ENCODE measurements at regions not wholly inside any gene's neighbourhood (a gene's known extent, or its start where the extent isn't known, plus 50 kb on each side); places are given as distances from the start of the nearest gene placed in this dataset.
"Not testable (repeated sequence)": the region's sequence is repeated elsewhere in the genome, so short reads cannot be mapped to it uniquely, and the experiment has no call there.

- DNase-seq (ENCODE audit: low read depth, low spot score) = no peak
Observed at GRCh38 chr10:131820626-131821025, 80.2 kb upstream of the PPP2R2D start.

GRCh38 chr10:131821378-131822012 lies 79.3 kb upstream of the PPP2R2D start:
- no peak overlapping the region for H3K27ac Mint-ChIP-seq (ENCODE audit: unreplicated experiment)
- no peaks in the 10 kb centered on the region for H3K36me3 Mint-ChIP-seq (ENCODE audit: low read depth)
- H3K9me3 Mint-ChIP-seq = no peaks in the 10 kb centered on the region
- H3K4me1 Mint-ChIP-seq = peaks cover 15% of the 10 kb centered on the region
- peaks cover 20% of the 10 kb centered on the region for H3K27me3 Mint-ChIP-seq (ENCODE audit: low read depth)
- TF ChIP-seq CTCF (conservative IDR thresholded peaks at IDR 0.05) = no peak
- DNase-seq (ENCODE audit: low read depth, low spot score) = no peak
- H3K4me3 Mint-ChIP-seq = no peak overlapping the region

More at GRCh38 chr10:131820626-131821025, 80.2 kb upstream of the PPP2R2D start:
- no peak overlapping the region for H3K4me3 Mint-ChIP-seq
- no peaks in the 10 kb centered on the region for H3K36me3 Mint-ChIP-seq (ENCODE audit: low read depth)
- peaks cover 11% of the 10 kb centered on the region for H3K4me1 Mint-ChIP-seq
- no peak overlapping the region for H3K27ac Mint-ChIP-seq (ENCODE audit: unreplicated experiment)
- no peaks in the 10 kb centered on the region for H3K9me3 Mint-ChIP-seq
- peaks cover 15% of the 10 kb centered on the region for H3K27me3 Mint-ChIP-seq (ENCODE audit: low read depth)
- TF ChIP-seq CTCF (conservative IDR thresholded peaks at IDR 0.05) = no peak

GRCh38 chr10:131822013-131822691 lies 78.7 kb upstream of the PPP2R2D start:
- no peak for DNase-seq (ENCODE audit: low read depth, low spot score)
- no peak overlapping the region for H3K4me3 Mint-ChIP-seq
- TF ChIP-seq CTCF (conservative IDR thresholded peaks at IDR 0.05) = no peak
- no peaks in the 10 kb centered on the region for H3K36me3 Mint-ChIP-seq (ENCODE audit: low read depth)
- peaks cover 17% of the 10 kb centered on the region for H3K4me1 Mint-ChIP-seq
- no peak overlapping the region for H3K27ac Mint-ChIP-seq (ENCODE audit: unreplicated experiment)
- peaks cover 15% of the 10 kb centered on the region for H3K27me3 Mint-ChIP-seq (ENCODE audit: low read depth)
- H3K9me3 Mint-ChIP-seq = no peaks in the 10 kb centered on the region

GRCh38 chr10:131822692-131823245 lies 78.0 kb upstream of the PPP2R2D start:
- H3K4me1 Mint-ChIP-seq = peaks cover 17% of the 10 kb centered on the region
- no peak for DNase-seq (ENCODE audit: low read depth, low spot score)
- H3K27ac Mint-ChIP-seq (ENCODE audit: unreplicated experiment) = no peak overlapping the region
- H3K27me3 Mint-ChIP-seq (ENCODE audit: low read depth) = peaks cover 14% of the 10 kb centered on the region
- no peak for TF ChIP-seq CTCF (conservative IDR thresholded peaks at IDR 0.05)
- no peaks in the 10 kb centered on the region for H3K36me3 Mint-ChIP-seq (ENCODE audit: low read depth)
- H3K4me3 Mint-ChIP-seq = no peak overlapping the region
- H3K9me3 Mint-ChIP-seq = no peaks in the 10 kb centered on the region

- H3K36me3 Mint-ChIP-seq (ENCODE audit: low read depth); H3K9me3 Mint-ChIP-seq; H3K27ac Mint-ChIP-seq (ENCODE audit: unreplicated experiment); H3K4me3 Mint-ChIP-seq; DNase-seq (ENCODE audit: low read depth, low spot score): not testable (repeated sequence)
- H3K4me1 Mint-ChIP-seq = peaks cover 17% of the 10 kb centered on the region
- peaks cover 14% of the 10 kb centered on the region for H3K27me3 Mint-ChIP-seq (ENCODE audit: low read depth)
Observed at GRCh38 chr10:131823601-131824099, 77.2 kb upstream of the PPP2R2D start.

Data from neural crest cell (in vitro differentiated cells).